ENCODE measurements at regions not wholly inside any gene's neighbourhood (a gene's known extent, or its start where the extent isn't known, plus 50 kb on each side); places are given as distances from the start of the nearest gene placed in this dataset.

DNA sequence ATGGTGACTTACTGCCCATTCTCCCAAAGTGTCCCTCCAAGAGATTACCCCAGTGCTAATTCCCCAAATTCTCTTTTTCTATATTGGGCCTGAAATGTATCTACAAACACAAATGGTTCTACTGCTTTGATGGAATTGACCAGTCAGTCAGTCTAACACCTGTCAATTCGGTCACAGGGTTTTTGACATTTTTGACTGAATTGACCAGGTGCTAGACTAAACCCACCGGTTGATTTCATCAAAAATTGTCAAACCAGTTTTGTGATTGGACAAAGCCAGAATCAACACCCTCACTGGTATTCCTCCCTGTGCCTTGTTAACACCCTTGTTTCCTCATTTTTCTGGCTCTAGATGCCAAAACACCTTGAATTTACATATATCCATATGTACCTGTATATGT is 398.4 kb upstream of the NR2F2 start:
- H3K27me3 ChIP-seq (ENCODE audit: control insufficient read depth, insufficient read depth, low read length): no peaks in the 10 kb centered on the region
- H3K4me3 ChIP-seq (ENCODE audit: low read depth, low read length): no peak overlapping the region
- FAIRE-seq (no peak), DNase-seq (ENCODE audit: low read depth) (no peak)
- no peaks in the 10 kb centered on the region for H3K36me3 ChIP-seq (ENCODE audit: control insufficient read depth, insufficient read depth, low read length)
- TF ChIP-seq, protein P1, sequence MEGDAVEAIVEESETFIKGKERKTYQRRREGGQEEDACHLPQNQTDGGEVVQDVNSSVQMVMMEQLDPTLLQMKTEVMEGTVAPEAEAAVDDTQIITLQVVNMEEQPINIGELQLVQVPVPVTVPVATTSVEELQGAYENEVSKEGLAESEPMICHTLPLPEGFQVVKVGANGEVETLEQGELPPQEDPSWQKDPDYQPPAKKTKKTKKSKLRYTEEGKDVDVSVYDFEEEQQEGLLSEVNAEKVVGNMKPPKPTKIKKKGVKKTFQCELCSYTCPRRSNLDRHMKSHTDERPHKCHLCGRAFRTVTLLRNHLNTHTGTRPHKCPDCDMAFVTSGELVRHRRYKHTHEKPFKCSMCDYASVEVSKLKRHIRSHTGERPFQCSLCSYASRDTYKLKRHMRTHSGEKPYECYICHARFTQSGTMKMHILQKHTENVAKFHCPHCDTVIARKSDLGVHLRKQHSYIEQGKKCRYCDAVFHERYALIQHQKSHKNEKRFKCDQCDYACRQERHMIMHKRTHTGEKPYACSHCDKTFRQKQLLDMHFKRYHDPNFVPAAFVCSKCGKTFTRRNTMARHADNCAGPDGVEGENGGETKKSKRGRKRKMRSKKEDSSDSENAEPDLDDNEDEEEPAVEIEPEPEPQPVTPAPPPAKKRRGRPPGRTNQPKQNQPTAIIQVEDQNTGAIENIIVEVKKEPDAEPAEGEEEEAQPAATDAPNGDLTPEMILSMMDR (IDR thresholded peaks at IDR 0.05; ENCODE audit: insufficient read depth, low read length, severe bottlenecking): no peak

DNA sequence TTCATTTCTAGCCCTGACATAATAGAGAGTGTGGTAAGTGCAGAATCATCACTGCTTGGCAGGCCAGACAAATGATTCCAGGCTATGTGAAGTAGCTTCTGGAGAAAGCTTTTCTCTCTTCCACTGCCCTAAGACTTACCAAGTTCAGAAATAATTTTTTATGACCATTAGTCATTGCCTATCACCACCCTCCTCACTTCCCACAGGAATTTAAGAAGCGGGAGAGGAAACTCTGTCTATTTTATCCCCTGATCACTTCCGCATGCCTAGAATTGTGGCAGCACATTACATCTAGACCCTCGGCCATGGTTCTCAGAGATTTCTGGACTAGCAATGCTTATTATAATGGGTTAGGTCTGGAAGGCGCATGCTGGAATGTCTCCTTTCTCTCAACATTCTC is 397.8 kb upstream of the NR2F2 start:
- TF ChIP-seq, protein P1 (IDR thresholded peaks at IDR 0.05; ENCODE audit: insufficient read depth, low read length, severe bottlenecking): no peak
- Histone ChIP-seq H3K4me3 (ENCODE audit: low read depth, low read length) (no peak overlapping the region), H3K36me3 (ENCODE audit: control insufficient read depth, insufficient read depth, low read length) (no peaks in the 10 kb centered on the region), H3K27me3 (ENCODE audit: control insufficient read depth, insufficient read depth, low read length) (no peaks in the 10 kb centered on the region)
- FAIRE-seq (no peak), DNase-seq (ENCODE audit: low read depth) (no peak)

DNA sequence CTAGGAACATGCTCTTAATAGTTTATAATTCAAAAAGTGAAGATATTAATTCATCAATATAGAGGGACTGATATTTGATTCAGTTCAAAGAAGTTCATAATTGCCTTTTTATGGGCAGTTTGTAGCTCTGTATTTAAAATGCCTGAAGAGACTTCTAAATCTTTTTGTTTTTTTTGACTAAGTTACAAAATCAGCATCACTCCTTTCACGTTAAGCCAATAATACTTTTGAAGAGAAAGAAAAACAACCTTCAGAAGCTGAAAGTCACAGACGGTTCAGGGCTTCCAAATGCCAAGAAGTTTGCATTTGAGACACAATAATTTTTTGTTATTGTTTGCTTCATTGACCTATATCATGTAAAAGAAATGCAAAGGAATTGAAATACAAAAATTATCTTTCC is 394.6 kb upstream of the NR2F2 start:
- DNase-seq (ENCODE audit: low read depth) (no peak), FAIRE-seq (no peak)
- H3K4me3 ChIP-seq (ENCODE audit: low read depth, low read length): no peak overlapping the region
- TF ChIP-seq, protein P1 (IDR thresholded peaks at IDR 0.05; ENCODE audit: insufficient read depth, low read length, severe bottlenecking): no peak
- no peaks in the 10 kb centered on the region for H3K27me3 ChIP-seq (ENCODE audit: control insufficient read depth, insufficient read depth, low read length)
- H3K36me3 ChIP-seq (ENCODE audit: control insufficient read depth, insufficient read depth, low read length): no peaks in the 10 kb centered on the region

DNA sequence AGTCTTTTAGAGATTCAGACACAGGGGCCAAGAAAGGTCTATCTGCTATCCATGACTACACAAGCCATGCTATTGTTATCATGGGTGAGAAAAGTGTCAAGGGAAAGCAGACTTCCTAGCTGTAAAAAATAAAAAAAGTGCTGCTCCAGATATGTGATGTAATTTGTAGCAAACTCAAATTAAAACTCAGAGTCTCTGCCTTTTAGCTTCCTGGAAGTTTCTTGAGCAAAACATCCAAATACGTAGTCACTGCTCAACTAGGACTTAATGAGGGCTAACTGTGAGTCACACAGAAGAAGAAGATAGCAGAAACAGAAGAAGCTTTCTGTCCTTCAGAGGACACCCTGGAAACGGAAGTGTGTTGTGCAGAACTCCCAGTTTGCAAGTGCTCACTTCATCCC is 393.4 kb upstream of the NR2F2 start:
- no peak for FAIRE-seq
- TF ChIP-seq, protein P1 (IDR thresholded peaks at IDR 0.05; ENCODE audit: insufficient read depth, low read length, severe bottlenecking): no peak

DNA sequence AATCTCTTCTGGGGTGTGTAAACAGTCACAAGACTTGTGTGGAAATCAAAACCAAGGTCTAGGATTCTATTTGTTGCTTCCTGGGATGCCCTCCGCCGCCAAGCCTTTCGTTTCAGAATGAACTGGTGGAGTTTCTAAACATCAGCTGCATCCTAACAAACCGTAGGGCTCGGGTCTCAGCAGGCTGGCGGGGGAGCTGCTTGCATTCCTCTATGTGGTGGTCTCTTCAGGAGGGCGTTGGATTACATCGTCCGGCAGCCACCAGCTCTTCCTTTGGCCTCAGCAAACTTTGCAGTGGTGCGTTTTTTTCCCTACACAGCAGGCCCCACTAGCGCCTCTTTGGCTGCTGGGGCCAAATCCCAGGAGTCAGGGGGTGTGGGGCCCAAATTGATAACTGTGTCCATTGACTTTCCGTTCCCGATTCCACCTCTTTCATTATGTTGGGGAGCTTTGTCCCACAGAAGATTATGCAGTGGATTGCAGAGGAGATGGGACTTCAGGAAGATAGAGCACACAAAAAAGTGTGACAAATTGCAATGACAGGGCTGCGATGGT is 390.0 kb upstream of the NR2F2 start:
- Histone ChIP-seq H3K36me3 (ENCODE audit: control insufficient read depth, insufficient read depth, low read length) (no peaks in the 10 kb centered on the region), H3K4me3 (ENCODE audit: low read depth, low read length) (no peak overlapping the region), H3K27me3 (ENCODE audit: control insufficient read depth, insufficient read depth, low read length) (no peaks in the 10 kb centered on the region)
- TF ChIP-seq, protein P1 (IDR thresholded peaks at IDR 0.05; ENCODE audit: insufficient read depth, low read length, severe bottlenecking): no peak
- DNase-seq (ENCODE audit: low read depth) (no peak), FAIRE-seq (no peak)

More for the DNA sequence above, 393.4 kb upstream of the NR2F2 start:
- H3K27me3 ChIP-seq (ENCODE audit: control insufficient read depth, insufficient read depth, low read length): no peaks in the 10 kb centered on the region
- no peaks in the 10 kb centered on the region for H3K36me3 ChIP-seq (ENCODE audit: control insufficient read depth, insufficient read depth, low read length)
- DNase-seq (ENCODE audit: low read depth): no peak
- H3K4me3 ChIP-seq (ENCODE audit: low read depth, low read length): no peak overlapping the region

DNA sequence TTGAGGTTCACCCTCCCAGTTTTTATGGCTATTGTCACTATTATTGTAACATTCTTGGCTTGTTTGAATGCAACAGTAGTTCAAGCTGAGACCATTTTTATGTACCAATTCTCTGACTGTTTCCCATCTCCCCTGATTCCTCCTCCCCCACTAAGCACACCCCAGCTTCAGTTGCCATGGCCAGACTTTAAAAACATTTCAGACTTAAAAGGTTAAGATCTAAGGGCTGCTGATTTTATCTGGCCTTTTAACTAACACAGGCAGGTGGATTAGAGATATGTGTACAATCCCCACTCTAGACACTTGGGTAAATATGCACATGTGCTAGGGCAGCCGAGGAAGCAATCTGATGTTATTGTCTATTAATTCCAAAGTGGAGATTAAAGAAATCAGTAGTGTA is 386.3 kb upstream of the NR2F2 start:
- Histone ChIP-seq H3K27me3 (ENCODE audit: control insufficient read depth, insufficient read depth, low read length) (no peaks in the 10 kb centered on the region), H3K36me3 (ENCODE audit: control insufficient read depth, insufficient read depth, low read length) (no peaks in the 10 kb centered on the region), H3K4me3 (ENCODE audit: low read depth, low read length) (no peak overlapping the region)
- DNase-seq (ENCODE audit: low read depth) (no peak), FAIRE-seq (no peak)
- TF ChIP-seq, protein P1 (IDR thresholded peaks at IDR 0.05; ENCODE audit: insufficient read depth, low read length, severe bottlenecking): no peak
